ENCODE measurements at regions not wholly inside any gene's neighbourhood (a gene's known extent, or its start where the extent isn't known, plus 50 kb on each side); places are given as distances from the start of the nearest gene placed in this dataset.

DNA sequence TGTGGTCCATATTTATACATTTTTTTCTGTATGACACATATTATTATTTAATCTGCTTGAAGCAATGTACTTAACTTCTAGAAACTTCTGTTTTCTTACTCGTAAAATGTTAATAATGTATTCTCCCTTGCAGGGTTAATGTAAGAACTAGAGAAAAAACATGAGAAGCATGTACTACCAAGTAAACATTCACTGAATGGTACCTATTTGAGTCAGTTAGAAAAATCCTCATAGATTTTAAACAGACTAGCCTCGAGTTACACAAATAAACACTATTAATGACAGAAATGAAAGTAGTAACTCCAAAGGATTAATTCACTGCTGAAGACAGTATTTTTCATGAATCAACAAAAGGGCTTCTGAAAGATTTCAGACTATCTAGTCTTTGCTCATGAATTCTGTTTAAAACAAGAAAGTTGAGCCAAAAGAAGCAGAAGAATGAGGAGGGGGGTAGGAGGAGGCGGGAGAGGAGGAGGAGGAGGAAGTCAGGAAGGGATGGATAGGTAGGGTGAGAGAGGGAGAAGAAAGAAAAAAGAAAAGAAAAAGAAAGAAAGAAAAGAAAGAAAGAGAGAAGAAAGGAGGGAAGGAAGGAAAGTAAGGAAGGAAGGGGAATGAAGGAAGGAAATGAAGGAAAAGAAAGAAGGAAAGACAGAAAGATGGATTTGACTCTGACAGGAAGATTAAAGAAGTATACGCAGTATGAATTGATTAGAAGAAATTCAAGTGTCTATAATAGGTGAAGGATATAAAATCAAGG, 68.2 kb upstream of the CCDC91 start:
- no peak for DNase-seq
- Histone ChIP-seq H3K27me3 (no peaks in the 10 kb centered on the region), H3K4me1 (no peaks in the 10 kb centered on the region), H3K36me3 (no peaks in the 10 kb centered on the region), H3K9me3 (no peaks in the 10 kb centered on the region), H3K4me3 (no peak overlapping the region), H3K27ac (no peak overlapping the region)
- WGBS, 2 donors: 76 to 83% methylated on average over 4 of the region's 4 CpGs
- TF ChIP-seq, protein P1, sequence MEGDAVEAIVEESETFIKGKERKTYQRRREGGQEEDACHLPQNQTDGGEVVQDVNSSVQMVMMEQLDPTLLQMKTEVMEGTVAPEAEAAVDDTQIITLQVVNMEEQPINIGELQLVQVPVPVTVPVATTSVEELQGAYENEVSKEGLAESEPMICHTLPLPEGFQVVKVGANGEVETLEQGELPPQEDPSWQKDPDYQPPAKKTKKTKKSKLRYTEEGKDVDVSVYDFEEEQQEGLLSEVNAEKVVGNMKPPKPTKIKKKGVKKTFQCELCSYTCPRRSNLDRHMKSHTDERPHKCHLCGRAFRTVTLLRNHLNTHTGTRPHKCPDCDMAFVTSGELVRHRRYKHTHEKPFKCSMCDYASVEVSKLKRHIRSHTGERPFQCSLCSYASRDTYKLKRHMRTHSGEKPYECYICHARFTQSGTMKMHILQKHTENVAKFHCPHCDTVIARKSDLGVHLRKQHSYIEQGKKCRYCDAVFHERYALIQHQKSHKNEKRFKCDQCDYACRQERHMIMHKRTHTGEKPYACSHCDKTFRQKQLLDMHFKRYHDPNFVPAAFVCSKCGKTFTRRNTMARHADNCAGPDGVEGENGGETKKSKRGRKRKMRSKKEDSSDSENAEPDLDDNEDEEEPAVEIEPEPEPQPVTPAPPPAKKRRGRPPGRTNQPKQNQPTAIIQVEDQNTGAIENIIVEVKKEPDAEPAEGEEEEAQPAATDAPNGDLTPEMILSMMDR (IDR thresholded peaks at IDR 0.05): no peak
- TF ChIP-seq POLR2A (IDR thresholded peaks at IDR 0.05) (no peak), EP300 (IDR thresholded peaks at IDR 0.05) (no peak), POLR2AphosphoS5 (IDR thresholded peaks at IDR 0.05) (no peak)
- no peak for ATAC-seq (ENCODE audit: low FRiP score in 2 of 2)

DNA sequence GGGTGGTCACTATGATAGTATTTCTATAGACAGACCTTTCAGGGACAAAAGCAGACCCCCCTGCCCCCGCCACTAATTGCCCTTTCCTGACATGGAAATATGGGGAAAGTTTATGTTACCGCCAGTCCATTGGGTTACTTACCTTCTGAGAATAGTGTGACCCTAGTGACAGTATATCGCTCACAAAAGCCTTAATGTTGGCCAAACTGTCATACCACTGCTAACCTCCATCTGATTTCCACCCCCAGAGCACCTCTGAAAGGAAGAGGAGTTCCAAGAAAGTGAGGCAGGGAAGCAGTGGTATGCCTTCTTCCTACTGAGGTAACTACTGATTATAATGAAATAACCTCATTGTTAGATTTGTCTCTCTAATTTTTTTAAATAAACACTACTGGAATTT, 67.5 kb upstream of the CCDC91 start:
- no peak for TF ChIP-seq POLR2AphosphoS5 (IDR thresholded peaks at IDR 0.05)
- TF ChIP-seq EP300 (IDR thresholded peaks at IDR 0.05): no peak
- TF ChIP-seq POLR2A (IDR thresholded peaks at IDR 0.05): no peak
- TF ChIP-seq, protein P1 (IDR thresholded peaks at IDR 0.05): no peak
- Histone ChIP-seq H3K36me3 (no peaks in the 10 kb centered on the region), H3K4me3 (no peak overlapping the region), H3K27ac (no peak overlapping the region), H3K27me3 (no peaks in the 10 kb centered on the region), H3K9me3 (no peaks in the 10 kb centered on the region), H3K4me1 (no peaks in the 10 kb centered on the region)
- DNase-seq (no peak), ATAC-seq (ENCODE audit: low FRiP score in 2 of 2) (no peak)
- 81 to 86% methylated on average over 3 of the region's 3 CpGs for WGBS, 2 donors

DNA sequence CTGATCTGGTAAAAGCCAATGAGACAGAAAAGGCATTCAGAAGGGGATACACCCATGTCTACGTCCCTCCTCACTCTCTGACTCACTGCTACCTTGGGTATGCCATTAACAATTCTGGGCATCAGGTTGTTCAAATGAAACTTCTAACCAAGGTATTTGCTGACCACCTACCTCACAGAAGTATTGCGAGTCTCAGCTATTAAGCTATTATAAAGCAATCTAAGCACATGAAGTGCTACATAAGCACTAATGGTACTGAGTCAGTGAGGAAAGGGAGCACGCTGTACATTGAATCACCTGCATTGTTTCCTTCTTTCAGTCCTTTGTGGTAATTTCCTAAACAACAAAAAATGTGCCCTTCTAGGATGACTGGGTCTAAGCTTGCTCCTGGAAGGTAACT, 62.8 kb upstream of the CCDC91 start:
- no peaks in the 10 kb centered on the region for H3K9me3 ChIP-seq
- ATAC-seq (ENCODE audit: low FRiP score in 2 of 2): no peak
- no peak overlapping the region for H3K27ac ChIP-seq
- no peak for DNase-seq
- no peaks in the 10 kb centered on the region for H3K4me1 ChIP-seq
- no peak overlapping the region for H3K4me3 ChIP-seq
- no peaks in the 10 kb centered on the region for H3K36me3 ChIP-seq
- no peak for TF ChIP-seq POLR2AphosphoS5 (IDR thresholded peaks at IDR 0.05)
- TF ChIP-seq POLR2A (IDR thresholded peaks at IDR 0.05): no peak
- TF ChIP-seq EP300 (IDR thresholded peaks at IDR 0.05): no peak
- TF ChIP-seq, protein P1 (IDR thresholded peaks at IDR 0.05): no peak
- 92 to 96% methylated on average over 3 of the region's 3 CpGs for WGBS, 2 donors
- H3K27me3 ChIP-seq: no peaks in the 10 kb centered on the region

DNA sequence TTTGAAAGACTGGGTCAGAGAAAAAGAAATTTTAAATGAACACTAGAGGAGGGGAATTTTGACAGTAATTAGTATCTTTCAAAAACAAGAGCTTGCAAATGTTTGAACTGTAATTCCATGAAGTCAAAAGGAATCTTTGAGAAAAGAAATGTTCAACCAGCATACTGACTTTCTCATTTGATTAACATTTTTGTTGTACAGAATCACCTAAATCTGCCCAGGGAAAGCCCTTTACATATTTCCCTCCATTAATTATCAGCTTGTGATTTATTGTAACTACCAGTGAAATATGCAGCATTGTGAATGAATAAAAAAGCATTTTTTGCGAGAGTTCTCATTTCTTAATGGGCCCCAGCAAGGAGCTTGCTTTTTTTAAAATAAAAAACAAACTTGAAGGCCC, 61.2 kb upstream of the CCDC91 start:
- H3K27me3 ChIP-seq: no peaks in the 10 kb centered on the region
- no peaks in the 10 kb centered on the region for H3K36me3 ChIP-seq
- no peak for DNase-seq
- H3K4me3 ChIP-seq: no peak overlapping the region
- TF ChIP-seq, protein P1 (IDR thresholded peaks at IDR 0.05): no peak
- TF ChIP-seq POLR2A (IDR thresholded peaks at IDR 0.05) (no peak), POLR2AphosphoS5 (IDR thresholded peaks at IDR 0.05) (no peak), EP300 (IDR thresholded peaks at IDR 0.05) (no peak)
- WGBS, 2 donors: 95 to 97% methylated on average over 1 of the region's 1 CpG
- H3K9me3 ChIP-seq: no peaks in the 10 kb centered on the region
- H3K4me1 ChIP-seq: no peaks in the 10 kb centered on the region
- no peak overlapping the region for H3K27ac ChIP-seq
- no peak for ATAC-seq (ENCODE audit: low FRiP score in 2 of 2)

DNA sequence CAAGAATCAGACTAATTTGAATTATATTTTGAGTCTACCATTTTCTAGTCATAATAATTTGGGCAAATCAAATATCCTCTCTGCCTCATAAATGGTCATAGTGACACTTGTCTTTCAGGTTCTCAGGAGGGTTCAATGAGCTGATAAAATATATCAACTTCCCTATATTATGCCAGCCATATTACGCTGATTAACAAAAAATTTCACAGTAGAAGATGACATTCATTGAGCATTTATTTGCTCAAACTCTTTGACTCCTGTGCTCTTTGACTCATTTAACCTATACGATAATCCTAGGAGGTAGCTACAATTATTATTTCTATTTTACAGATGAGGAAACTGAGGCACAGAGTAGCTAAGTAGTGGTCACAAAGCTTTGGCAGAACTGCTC, 60.0 kb upstream of the CCDC91 start:
- ATAC-seq (ENCODE audit: low FRiP score in 2 of 2) (no peak), DNase-seq (no peak)
- H3K4me3 ChIP-seq: no peak overlapping the region
- TF ChIP-seq EP300 (IDR thresholded peaks at IDR 0.05): no peak
- TF ChIP-seq POLR2AphosphoS5 (IDR thresholded peaks at IDR 0.05): no peak
- TF ChIP-seq, protein P1 (IDR thresholded peaks at IDR 0.05): no peak
- TF ChIP-seq POLR2A (IDR thresholded peaks at IDR 0.05): no peak
- H3K27ac ChIP-seq: no peak overlapping the region
- no peaks in the 10 kb centered on the region for H3K9me3 ChIP-seq
- H3K4me1 ChIP-seq: no peaks in the 10 kb centered on the region
- H3K36me3 ChIP-seq: no peaks in the 10 kb centered on the region
- 69 to 99% methylated on average over 2 of the region's 2 CpGs for WGBS, 2 donors
- H3K27me3 ChIP-seq: no peaks in the 10 kb centered on the region

Data from upper lobe of left lung (tissue), 6 donors.